Coronary artery (tissue), 2 donors: ENCODE measurements at regions not wholly inside any gene's neighbourhood (a gene's known extent, or its start where the extent isn't known, plus 50 kb on each side); places are given as distances from the start of the nearest gene placed in this dataset.
"Not testable (repeated sequence)": the region's sequence is repeated elsewhere in the genome, so short reads cannot be mapped to it uniquely, and the experiment has no call there.

ENCODE experiments used
- DNase-seq: peaks from one replicate; pipeline ENCODE4 v3.0.0-alpha.2; 2017; ENCODE audit warnings: low spot score
- H3K27ac ChIP-seq, 2 donors: fragments of 200-600 bp; sonication (generic); one replicate each; pipeline ENCODE4 v1.5.1; 2016 to 2019
- H3K4me3 ChIP-seq: fragments of 200-600 bp; sonication (generic); 2 replicates; pipeline ENCODE4 v1.5.1; 2016; ENCODE audit warnings: mild to moderate bottlenecking, moderate library complexity
- TF ChIP-seq, protein P1 (sequence below): fragments of 200-600 bp; sonication (generic); IDR thresholded peaks from one replicate; pipeline ENCODE4 v1.5.1; 2019; ENCODE audit warnings: antibody characterized with exemption

GRCh38 chr11:86171627-86172026 lies 72.9 kb upstream of the EED start:
- TF ChIP-seq, protein P1, sequence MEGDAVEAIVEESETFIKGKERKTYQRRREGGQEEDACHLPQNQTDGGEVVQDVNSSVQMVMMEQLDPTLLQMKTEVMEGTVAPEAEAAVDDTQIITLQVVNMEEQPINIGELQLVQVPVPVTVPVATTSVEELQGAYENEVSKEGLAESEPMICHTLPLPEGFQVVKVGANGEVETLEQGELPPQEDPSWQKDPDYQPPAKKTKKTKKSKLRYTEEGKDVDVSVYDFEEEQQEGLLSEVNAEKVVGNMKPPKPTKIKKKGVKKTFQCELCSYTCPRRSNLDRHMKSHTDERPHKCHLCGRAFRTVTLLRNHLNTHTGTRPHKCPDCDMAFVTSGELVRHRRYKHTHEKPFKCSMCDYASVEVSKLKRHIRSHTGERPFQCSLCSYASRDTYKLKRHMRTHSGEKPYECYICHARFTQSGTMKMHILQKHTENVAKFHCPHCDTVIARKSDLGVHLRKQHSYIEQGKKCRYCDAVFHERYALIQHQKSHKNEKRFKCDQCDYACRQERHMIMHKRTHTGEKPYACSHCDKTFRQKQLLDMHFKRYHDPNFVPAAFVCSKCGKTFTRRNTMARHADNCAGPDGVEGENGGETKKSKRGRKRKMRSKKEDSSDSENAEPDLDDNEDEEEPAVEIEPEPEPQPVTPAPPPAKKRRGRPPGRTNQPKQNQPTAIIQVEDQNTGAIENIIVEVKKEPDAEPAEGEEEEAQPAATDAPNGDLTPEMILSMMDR, result no peak
- Histone ChIP-seq H3K27ac (no peak overlapping the region), H3K4me3 (no peak overlapping the region)
- DNase-seq, result no peak

DNA sequence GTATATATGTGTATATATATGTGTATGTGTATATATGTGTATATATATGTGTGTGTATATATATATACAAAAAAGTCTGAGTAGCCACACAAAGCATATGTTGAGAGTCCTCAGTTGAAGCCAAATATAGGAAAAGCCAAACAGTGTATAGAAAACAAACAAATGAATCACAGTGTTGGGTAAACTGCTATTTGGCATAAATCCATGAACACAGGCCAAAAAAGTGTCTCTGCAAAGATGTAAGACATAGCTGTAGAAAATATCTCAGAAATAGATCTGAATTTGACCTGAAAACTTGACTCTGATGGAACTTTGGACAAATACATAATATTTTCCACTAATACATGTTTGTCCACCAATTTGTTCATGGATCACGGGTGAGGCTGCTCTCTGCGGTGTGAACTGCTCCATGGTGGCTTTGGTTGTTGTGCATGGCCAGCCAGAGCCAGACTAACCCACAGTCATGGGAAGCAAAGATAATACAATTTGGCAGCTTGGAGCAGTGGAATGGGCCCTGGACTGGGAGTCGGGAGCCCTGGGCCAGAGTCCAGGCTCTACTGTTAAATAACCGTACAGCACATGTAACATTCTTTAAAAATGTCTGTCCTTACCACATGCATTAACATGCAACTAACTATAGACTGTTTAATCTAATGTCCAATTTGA lies 76.9 kb upstream of the EED start:
- no peak overlapping the region for H3K4me3 ChIP-seq
- TF ChIP-seq, protein P1, result no peak
- peak overlapping the region in 1 of 2 donors; percentile 68 for H3K27ac ChIP-seq
- no peak for DNase-seq

GRCh38 chr11:86166287-86166686 lies 78.3 kb upstream of the EED start:
- H3K4me3 ChIP-seq, H3K27ac ChIP-seq, DNase-seq: not testable (repeated sequence)

- TF ChIP-seq, protein P1, result no peak
- Histone ChIP-seq H3K27ac (no peak overlapping the region), H3K4me3 (no peak overlapping the region)
- no peak for DNase-seq
Measured at GRCh38 chr11:86164106-86164505, 80.4 kb upstream of the EED start.

DNA sequence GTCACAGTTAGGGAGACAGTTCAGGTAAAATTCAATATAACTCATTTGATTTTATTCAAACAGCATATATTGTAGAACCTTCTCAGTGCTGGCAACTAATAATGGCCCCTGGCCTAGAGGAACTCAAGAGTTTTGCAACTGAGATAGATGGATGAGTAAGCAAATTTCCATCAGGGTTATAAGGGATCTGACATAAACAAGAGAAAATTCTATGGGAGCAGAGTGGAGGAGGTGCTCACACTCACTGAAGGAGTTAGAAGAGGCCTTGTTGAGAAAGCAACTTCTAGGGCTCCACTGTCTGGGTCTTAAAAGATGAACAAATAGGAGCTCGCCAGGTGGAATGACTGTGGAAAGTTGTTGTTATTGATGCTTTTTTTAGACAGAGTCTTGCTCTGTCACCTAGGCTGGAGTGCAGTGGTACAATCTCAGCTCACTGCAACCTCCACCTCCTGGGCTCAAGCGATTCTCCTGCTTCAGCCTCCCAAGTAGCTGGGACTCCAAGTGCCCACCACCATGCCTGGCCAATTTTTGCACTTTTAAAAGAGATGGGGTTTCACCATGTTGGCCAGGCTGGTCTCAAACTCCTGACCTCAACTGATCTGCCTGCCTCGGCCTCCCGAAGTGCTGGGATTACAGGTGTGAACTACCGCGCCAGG lies 81.2 kb upstream of the EED start:
- DNase-seq, H3K4me3 ChIP-seq: not testable (repeated sequence)
- peak overlapping the region in 1 of 2 donors; percentile 71 for H3K27ac ChIP-seq

- TF ChIP-seq, protein P1, result no peak
- Histone ChIP-seq H3K4me3 (no peak overlapping the region), H3K27ac (peak overlapping the region; percentile 45 to 71)
- DNase-seq, result no peak
Measured at GRCh38 chr11:86162239-86162638, 82.3 kb upstream of the EED start.

GRCh38 chr11:86161837-86162236 lies 82.7 kb upstream of the EED start:
- TF ChIP-seq, protein P1, result no peak
- no peak for DNase-seq

GRCh38 chr11:86161336-86161735 lies 83.2 kb upstream of the EED start:
- DNase-seq, result no peak
- TF ChIP-seq, protein P1, result no peak
- no peak overlapping the region for H3K4me3 ChIP-seq
- H3K27ac ChIP-seq, result peak overlapping the region in 1 of 2 donors; percentile 71

More at GRCh38 chr11:86161837-86162236, 82.7 kb upstream of the EED start:
- Histone ChIP-seq H3K4me3 (no peak overlapping the region), H3K27ac (peak overlapping the region; percentile 45 to 71)
